Mesendoderm (in vitro differentiated cells): ENCODE measurements at regions not wholly inside any gene's neighbourhood (a gene's known extent, or its start where the extent isn't known, plus 50 kb on each side); places are given as distances from the start of the nearest gene placed in this dataset.

ENCODE experiments used
- DNase-seq: peaks from one replicate; pipeline ENCODE4 v3.0.0; 2013
- H2AK5ac ChIP-seq: 2 replicates; pipeline ENCODE4 v1.6.1; 2013; ENCODE audit warnings: low read length, inconsistent platforms
- H2BK120ac ChIP-seq: 2 replicates; pipeline ENCODE4 v1.6.1; 2013; ENCODE audit warnings: low read depth, mild to moderate bottlenecking, low read length, moderate library complexity, mixed read lengths
- H2BK15ac ChIP-seq: replicated peaks from 2 replicates; pipeline ENCODE4 v1.6.1; 2013; ENCODE audit warnings: low read depth, mild to moderate bottlenecking, moderate library complexity
- H2BK5ac ChIP-seq: 2 replicates; pipeline ENCODE4 v1.6.1; 2013; ENCODE audit warnings: low read length, inconsistent platforms
- H3K18ac ChIP-seq: 2 replicates; pipeline ENCODE4 v1.6.1; 2013; ENCODE audit warnings: mild to moderate bottlenecking, low read length, mixed read lengths
- H3K23ac ChIP-seq: one replicate; pipeline ENCODE4 v1.6.1; 2013; ENCODE audit warnings: low read length
- H3K27ac ChIP-seq: 2 replicates; pipeline ENCODE4 v1.5.1; 2013; ENCODE audit warnings: low read depth, mild to moderate bottlenecking, inconsistent platforms, low read length, moderate library complexity
- H3K27me3 ChIP-seq: 2 replicates; pipeline ENCODE4 v1.6.1; 2013; ENCODE audit warnings: low read length, control low read depth, mild to moderate bottlenecking, inconsistent platforms; ENCODE audit not compliant: insufficient read depth, poor library complexity
- H3K36me3 ChIP-seq: 2 replicates; pipeline ENCODE4 v1.6.1; 2013; ENCODE audit warnings: low read length, inconsistent platforms; ENCODE audit not compliant: control insufficient read depth, insufficient read depth
- H3K4ac ChIP-seq: one replicate; pipeline ENCODE4 v1.6.1; 2013; ENCODE audit warnings: low read depth, mild to moderate bottlenecking, low read length, moderate library complexity
- H3K4me1 ChIP-seq: 2 replicates; pipeline ENCODE4 v1.6.1; 2013; ENCODE audit warnings: low read depth, low read length, inconsistent platforms; ENCODE audit not compliant: control insufficient read depth
- H3K4me2 ChIP-seq: 2 replicates; pipeline ENCODE4 v1.6.1; 2013; ENCODE audit warnings: low read length
- H3K4me3 ChIP-seq: 2 replicates; pipeline ENCODE4 v1.5.1; 2013; ENCODE audit warnings: mild to moderate bottlenecking, low read length
- H3K56ac ChIP-seq: one replicate; pipeline ENCODE4 v1.6.1; 2013; ENCODE audit warnings: low read length
- H3K79me1 ChIP-seq: 2 replicates; pipeline ENCODE4 v1.6.1; 2013; ENCODE audit warnings: low read length, inconsistent platforms
- H3K79me2 ChIP-seq: 2 replicates; pipeline ENCODE4 v1.6.1; 2013; ENCODE audit warnings: mild to moderate bottlenecking, low read length; ENCODE audit not compliant: control insufficient read depth, insufficient read depth
- H3K9ac ChIP-seq: 2 replicates; pipeline ENCODE4 v1.6.1; 2013; ENCODE audit warnings: low read length, inconsistent platforms
- H4K5ac ChIP-seq: one replicate; pipeline ENCODE4 v1.6.1; 2013; ENCODE audit warnings: low read length
- H4K8ac ChIP-seq: one replicate; pipeline ENCODE4 v1.6.1; 2013; ENCODE audit warnings: low read depth, mild to moderate bottlenecking, control low read depth, low read length, moderate library complexity
- WGBS: extraction: QIAGEN DNeasy Blood & Tissue Kit; methylation state at CpG from one replicate; pipeline ENCODE4 v1.1.7; 2013; ENCODE audit warnings: low lambda C conversion rate, missing lambda C conversion rate; ENCODE audit not compliant: insufficient coverage; ENCODE audit errors: extremely low coverage; 5-methylcytosine and 5-hydroxymethylcytosine counted together

GRCh38 chr21:27817074-27817473, 850.2 kb upstream of the ADAMTS5 start:
- no peak overlapping the region for H4K8ac ChIP-seq
- no peak overlapping the region for H3K27ac ChIP-seq
- no peak overlapping the region for H3K4me2 ChIP-seq
- H3K36me3 ChIP-seq = no peaks in the 10 kb centered on the region
- no peak for DNase-seq
- H2BK5ac ChIP-seq = no peak overlapping the region
- no peak overlapping the region for H3K9ac ChIP-seq
- no peak overlapping the region for H3K18ac ChIP-seq
- no peak overlapping the region for H3K56ac ChIP-seq
- no peak overlapping the region for H3K4ac ChIP-seq
- H3K79me2 ChIP-seq = no peaks in the 10 kb centered on the region
- no peak overlapping the region for H3K23ac ChIP-seq
- H2BK120ac ChIP-seq = no peak overlapping the region
- WGBS = no CpG with 5 or more reads among the region's 1 CpG
- no peaks in the 10 kb centered on the region for H3K27me3 ChIP-seq
- H4K5ac ChIP-seq = no peak overlapping the region
- H2AK5ac ChIP-seq = no peak overlapping the region
- no peak overlapping the region for H2BK15ac ChIP-seq
- no peak overlapping the region for H3K4me3 ChIP-seq
- H3K4me1 ChIP-seq = no peaks in the 10 kb centered on the region
- no peaks in the 10 kb centered on the region for H3K79me1 ChIP-seq

GRCh38 chr21:27816301-27816700, 849.4 kb upstream of the ADAMTS5 start:
- WGBS = no CpG with 5 or more reads among the region's 4 CpGs
- no peak overlapping the region for H2BK120ac ChIP-seq
- no peak overlapping the region for H3K4ac ChIP-seq
- H3K9ac ChIP-seq = no peak overlapping the region
- H3K23ac ChIP-seq = no peak overlapping the region
- H3K79me1 ChIP-seq = no peaks in the 10 kb centered on the region
- no peak overlapping the region for H2AK5ac ChIP-seq
- H3K79me2 ChIP-seq = no peaks in the 10 kb centered on the region
- no peak overlapping the region for H3K27ac ChIP-seq
- no peak overlapping the region for H2BK5ac ChIP-seq
- no peak overlapping the region for H2BK15ac ChIP-seq
- no peak overlapping the region for H4K5ac ChIP-seq
- no peak overlapping the region for H3K4me3 ChIP-seq
- H3K36me3 ChIP-seq = no peaks in the 10 kb centered on the region
- no peaks in the 10 kb centered on the region for H3K27me3 ChIP-seq
- no peaks in the 10 kb centered on the region for H3K4me1 ChIP-seq
- H3K4me2 ChIP-seq = no peak overlapping the region
- no peak overlapping the region for H3K56ac ChIP-seq
- H4K8ac ChIP-seq = no peak overlapping the region
- H3K18ac ChIP-seq = no peak overlapping the region
- DNase-seq = no peak

GRCh38 chr21:27814226-27814625, 847.3 kb upstream of the ADAMTS5 start:
- H3K4me1 ChIP-seq = no peaks in the 10 kb centered on the region
- H3K56ac ChIP-seq = no peak overlapping the region
- no peaks in the 10 kb centered on the region for H3K36me3 ChIP-seq
- no peak overlapping the region for H4K8ac ChIP-seq
- H2BK5ac ChIP-seq = no peak overlapping the region
- H3K9ac ChIP-seq = no peak overlapping the region
- no peak overlapping the region for H4K5ac ChIP-seq
- no peaks in the 10 kb centered on the region for H3K27me3 ChIP-seq
- H3K4ac ChIP-seq = no peak overlapping the region
- no peaks in the 10 kb centered on the region for H3K79me2 ChIP-seq
- no peak for DNase-seq
- no peak overlapping the region for H3K4me2 ChIP-seq
- H2BK120ac ChIP-seq = no peak overlapping the region
- H2BK15ac ChIP-seq = no peak overlapping the region
- no peaks in the 10 kb centered on the region for H3K79me1 ChIP-seq
- no CpG with 5 or more reads among the region's 1 CpG for WGBS
- no peak overlapping the region for H2AK5ac ChIP-seq
- H3K27ac ChIP-seq = no peak overlapping the region
- no peak overlapping the region for H3K4me3 ChIP-seq
- H3K23ac ChIP-seq = no peak overlapping the region
- no peak overlapping the region for H3K18ac ChIP-seq

GRCh38 chr21:27813750-27814149, 846.9 kb upstream of the ADAMTS5 start:
- Histone ChIP-seq H3K4ac (no peak overlapping the region), H3K79me2 (no peaks in the 10 kb centered on the region), H4K5ac (no peak overlapping the region), H3K27ac (no peak overlapping the region), H3K4me1 (no peaks in the 10 kb centered on the region), H3K23ac (no peak overlapping the region), H3K9ac (no peak overlapping the region), H3K4me3 (no peak overlapping the region), H3K36me3 (no peaks in the 10 kb centered on the region), H4K8ac (no peak overlapping the region), H3K4me2 (no peak overlapping the region), H2BK120ac (no peak overlapping the region), H2AK5ac (no peak overlapping the region), H3K79me1 (no peaks in the 10 kb centered on the region), H2BK5ac (no peak overlapping the region), H3K27me3 (no peaks in the 10 kb centered on the region), H3K18ac (no peak overlapping the region), H2BK15ac (no peak overlapping the region), H3K56ac (no peak overlapping the region)
- WGBS = no CpG with 5 or more reads among the region's 8 CpGs
- no peak for DNase-seq

GRCh38 chr21:27813344-27813743, 846.5 kb upstream of the ADAMTS5 start:
- no peak overlapping the region for H3K23ac ChIP-seq
- H3K4me3 ChIP-seq = no peak overlapping the region
- H2BK5ac ChIP-seq = no peak overlapping the region
- DNase-seq = no peak
- no CpG with 5 or more reads among the region's 1 CpG for WGBS
- H2BK15ac ChIP-seq = no peak overlapping the region
- no peak overlapping the region for H2BK120ac ChIP-seq
- H3K9ac ChIP-seq = no peak overlapping the region
- H3K79me2 ChIP-seq = no peaks in the 10 kb centered on the region
- H2AK5ac ChIP-seq = no peak overlapping the region
- H3K4me1 ChIP-seq = no peaks in the 10 kb centered on the region
- H3K36me3 ChIP-seq = no peaks in the 10 kb centered on the region
- H3K27ac ChIP-seq = no peak overlapping the region
- H4K8ac ChIP-seq = no peak overlapping the region
- H4K5ac ChIP-seq = no peak overlapping the region
- H3K56ac ChIP-seq = no peak overlapping the region
- no peak overlapping the region for H3K4me2 ChIP-seq
- H3K18ac ChIP-seq = no peak overlapping the region
- H3K79me1 ChIP-seq = no peaks in the 10 kb centered on the region
- H3K4ac ChIP-seq = no peak overlapping the region
- no peaks in the 10 kb centered on the region for H3K27me3 ChIP-seq

GRCh38 chr21:27812279-27812678, 845.4 kb upstream of the ADAMTS5 start:
- DNase-seq = no peak
- Histone ChIP-seq H4K5ac (no peak overlapping the region), H3K4me3 (no peak overlapping the region), H3K18ac (no peak overlapping the region), H3K79me1 (no peaks in the 10 kb centered on the region), H3K56ac (no peak overlapping the region), H2BK15ac (no peak overlapping the region), H3K23ac (no peak overlapping the region), H3K4me1 (no peaks in the 10 kb centered on the region), H2AK5ac (no peak overlapping the region), H3K9ac (no peak overlapping the region), H3K27me3 (no peaks in the 10 kb centered on the region), H3K27ac (no peak overlapping the region), H3K4ac (no peak overlapping the region), H3K36me3 (no peaks in the 10 kb centered on the region), H4K8ac (no peak overlapping the region), H3K4me2 (no peak overlapping the region), H2BK5ac (no peak overlapping the region), H2BK120ac (no peak overlapping the region), H3K79me2 (no peaks in the 10 kb centered on the region)
- WGBS = no CpG with 5 or more reads among the region's 4 CpGs
